Parathyroid adenoma (tissue), 2 donors: ENCODE measurements at regions not wholly inside any gene's neighbourhood (a gene's known extent, or its start where the extent isn't known, plus 50 kb on each side); places are given as distances from the start of the nearest gene placed in this dataset.

Experiments used
- H2AFZ ChIP-seq: fragments of 300-600 bp; sonication (generic); one replicate; pipeline ENCODE4 v1.7.0; 2017; ENCODE audit warnings: antibody characterized with exemption, mild to moderate bottlenecking
- H3K27ac ChIP-seq: fragments of 300-600 bp; sonication (generic); one replicate; pipeline ENCODE4 v1.7.0; 2017
- H3K27me3 ChIP-seq: fragments of 300-600 bp; sonication (generic); one replicate; pipeline ENCODE4 v1.7.0; 2017; ENCODE audit warnings: low read length; ENCODE audit not compliant: control insufficient read depth, insufficient read depth
- H3K36me3 ChIP-seq: fragments of 300-600 bp; sonication (generic); one replicate; pipeline ENCODE4 v1.7.0; 2017; ENCODE audit warnings: low read length; ENCODE audit not compliant: control insufficient read depth, insufficient read depth
- H3K4me1 ChIP-seq: fragments of 300-600 bp; sonication (generic); one replicate; pipeline ENCODE4 v1.7.0; 2017; ENCODE audit warnings: control low read depth
- H3K4me2 ChIP-seq: fragments of 300-600 bp; sonication (generic); one replicate; pipeline ENCODE4 v1.7.0; 2017; ENCODE audit warnings: low read length
- H3K4me3 ChIP-seq: fragments of 300-600 bp; sonication (generic); one replicate; pipeline ENCODE4 v1.7.0; 2017; ENCODE audit warnings: low read depth, low read length
- H3K79me2 ChIP-seq: fragments of 300-600 bp; sonication (generic); one replicate; pipeline ENCODE4 v1.7.0; 2017; ENCODE audit warnings: control low read depth
- H3K9ac ChIP-seq: fragments of 300-600 bp; sonication (generic); one replicate; pipeline ENCODE4 v1.7.0; 2017; ENCODE audit warnings: mild to moderate bottlenecking
- H3K9me3 ChIP-seq: fragments of 300-600 bp; sonication (generic); one replicate; pipeline ENCODE4 v1.7.0; 2017; ENCODE audit warnings: low read length; ENCODE audit not compliant: control insufficient read depth
- TF ChIP-seq, protein P1 (sequence below): fragments of 300-600 bp; sonication (generic); IDR thresholded peaks from one replicate; pipeline ENCODE4 v1.7.0; 2017; ENCODE audit warnings: antibody characterized with exemption, mild to moderate bottlenecking
- donor health status: primary hyperparathyroidism.

DNA sequence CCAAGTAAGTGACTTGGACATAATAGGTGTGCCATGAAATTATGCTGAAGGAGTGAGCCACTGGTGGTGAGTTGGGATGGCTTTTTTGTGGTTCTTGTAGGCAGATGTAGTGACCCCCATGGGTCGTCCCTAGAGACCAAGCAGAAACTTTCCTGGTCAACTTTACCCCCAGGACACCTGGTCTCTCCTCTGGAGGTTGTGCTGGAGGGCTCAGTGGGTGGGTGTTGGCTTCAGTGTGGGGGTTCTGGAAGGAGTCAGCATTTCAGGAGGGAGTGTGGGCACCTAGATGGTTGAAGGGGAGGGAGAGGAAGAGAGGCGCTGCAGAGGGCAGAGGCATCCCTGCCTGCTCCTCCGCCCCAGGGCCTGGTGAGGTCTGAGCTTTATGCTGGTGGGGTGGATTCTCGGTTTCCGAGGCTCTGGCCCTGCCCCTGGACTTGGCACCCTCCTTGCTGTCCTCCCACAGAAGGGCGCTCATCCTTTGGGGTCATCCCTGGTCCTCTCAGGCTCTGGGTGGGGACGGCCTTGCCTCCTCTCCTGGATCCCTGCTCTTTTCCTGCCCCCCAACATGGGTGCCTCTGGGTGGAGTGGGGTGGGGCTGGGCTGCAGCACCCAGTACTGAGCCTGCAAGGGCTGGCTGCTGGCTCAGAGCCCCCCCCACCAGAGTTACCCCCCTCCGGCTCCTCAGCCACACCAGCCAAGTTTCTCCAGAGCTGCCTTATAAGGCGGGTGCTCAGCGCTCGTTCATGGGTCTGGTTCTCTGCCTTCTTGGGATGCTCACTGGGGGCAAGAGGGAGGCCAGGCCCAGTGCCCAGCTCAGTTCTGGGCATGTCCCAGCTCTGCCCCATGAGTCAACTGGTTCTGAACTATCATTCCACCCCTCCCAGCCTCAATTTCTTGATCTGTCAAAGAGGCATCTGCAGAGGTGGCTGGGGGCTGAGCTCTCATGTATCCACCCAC is 266.8 kb downstream of the SEC14L1 start:
- Histone ChIP-seq H3K9me3 (no peaks in the 10 kb centered on the region), H3K4me2 (no peak overlapping the region), H2AFZ (no peak overlapping the region), H3K9ac (no peak overlapping the region), H3K27ac (no peak overlapping the region), H3K79me2 (peaks cover 79% of the 10 kb centered on the region), H3K4me1 (peaks cover 3% of the 10 kb centered on the region), H3K36me3 (no peaks in the 10 kb centered on the region), H3K27me3 (no peaks in the 10 kb centered on the region), H3K4me3 (no peak overlapping the region)
- TF ChIP-seq, protein P1, sequence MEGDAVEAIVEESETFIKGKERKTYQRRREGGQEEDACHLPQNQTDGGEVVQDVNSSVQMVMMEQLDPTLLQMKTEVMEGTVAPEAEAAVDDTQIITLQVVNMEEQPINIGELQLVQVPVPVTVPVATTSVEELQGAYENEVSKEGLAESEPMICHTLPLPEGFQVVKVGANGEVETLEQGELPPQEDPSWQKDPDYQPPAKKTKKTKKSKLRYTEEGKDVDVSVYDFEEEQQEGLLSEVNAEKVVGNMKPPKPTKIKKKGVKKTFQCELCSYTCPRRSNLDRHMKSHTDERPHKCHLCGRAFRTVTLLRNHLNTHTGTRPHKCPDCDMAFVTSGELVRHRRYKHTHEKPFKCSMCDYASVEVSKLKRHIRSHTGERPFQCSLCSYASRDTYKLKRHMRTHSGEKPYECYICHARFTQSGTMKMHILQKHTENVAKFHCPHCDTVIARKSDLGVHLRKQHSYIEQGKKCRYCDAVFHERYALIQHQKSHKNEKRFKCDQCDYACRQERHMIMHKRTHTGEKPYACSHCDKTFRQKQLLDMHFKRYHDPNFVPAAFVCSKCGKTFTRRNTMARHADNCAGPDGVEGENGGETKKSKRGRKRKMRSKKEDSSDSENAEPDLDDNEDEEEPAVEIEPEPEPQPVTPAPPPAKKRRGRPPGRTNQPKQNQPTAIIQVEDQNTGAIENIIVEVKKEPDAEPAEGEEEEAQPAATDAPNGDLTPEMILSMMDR: no peak

DNA sequence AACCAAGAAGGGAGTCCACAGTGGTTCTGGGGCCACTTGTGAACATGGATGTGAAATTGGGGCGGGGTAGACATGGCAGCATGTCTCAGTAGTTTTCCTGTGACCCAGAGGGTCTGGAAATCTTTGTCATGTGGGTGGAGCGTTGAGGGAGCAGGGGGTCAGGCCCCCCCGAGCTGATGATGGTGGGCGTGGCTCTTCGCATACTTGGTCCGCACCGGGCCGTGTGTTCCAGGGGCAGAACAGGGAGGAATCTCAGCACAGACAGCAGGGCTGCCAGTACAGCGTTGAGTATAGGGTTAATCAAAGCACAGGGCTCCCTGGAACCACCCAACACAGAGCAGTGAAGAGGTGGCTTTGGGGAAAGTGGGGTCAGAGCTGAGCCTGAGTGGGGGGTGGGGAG is 267.5 kb downstream of the SEC14L1 start:
- H3K9me3 ChIP-seq: no peaks in the 10 kb centered on the region
- H3K36me3 ChIP-seq: no peaks in the 10 kb centered on the region
- no peak overlapping the region for H3K4me2 ChIP-seq
- TF ChIP-seq, protein P1: no peak
- H2AFZ ChIP-seq: no peak overlapping the region
- H3K27ac ChIP-seq: no peak overlapping the region
- H3K4me3 ChIP-seq: no peak overlapping the region
- H3K4me1 ChIP-seq: peaks cover 3% of the 10 kb centered on the region
- H3K27me3 ChIP-seq: no peaks in the 10 kb centered on the region
- H3K9ac ChIP-seq: no peak overlapping the region
- peaks cover 77% of the 10 kb centered on the region for H3K79me2 ChIP-seq

DNA sequence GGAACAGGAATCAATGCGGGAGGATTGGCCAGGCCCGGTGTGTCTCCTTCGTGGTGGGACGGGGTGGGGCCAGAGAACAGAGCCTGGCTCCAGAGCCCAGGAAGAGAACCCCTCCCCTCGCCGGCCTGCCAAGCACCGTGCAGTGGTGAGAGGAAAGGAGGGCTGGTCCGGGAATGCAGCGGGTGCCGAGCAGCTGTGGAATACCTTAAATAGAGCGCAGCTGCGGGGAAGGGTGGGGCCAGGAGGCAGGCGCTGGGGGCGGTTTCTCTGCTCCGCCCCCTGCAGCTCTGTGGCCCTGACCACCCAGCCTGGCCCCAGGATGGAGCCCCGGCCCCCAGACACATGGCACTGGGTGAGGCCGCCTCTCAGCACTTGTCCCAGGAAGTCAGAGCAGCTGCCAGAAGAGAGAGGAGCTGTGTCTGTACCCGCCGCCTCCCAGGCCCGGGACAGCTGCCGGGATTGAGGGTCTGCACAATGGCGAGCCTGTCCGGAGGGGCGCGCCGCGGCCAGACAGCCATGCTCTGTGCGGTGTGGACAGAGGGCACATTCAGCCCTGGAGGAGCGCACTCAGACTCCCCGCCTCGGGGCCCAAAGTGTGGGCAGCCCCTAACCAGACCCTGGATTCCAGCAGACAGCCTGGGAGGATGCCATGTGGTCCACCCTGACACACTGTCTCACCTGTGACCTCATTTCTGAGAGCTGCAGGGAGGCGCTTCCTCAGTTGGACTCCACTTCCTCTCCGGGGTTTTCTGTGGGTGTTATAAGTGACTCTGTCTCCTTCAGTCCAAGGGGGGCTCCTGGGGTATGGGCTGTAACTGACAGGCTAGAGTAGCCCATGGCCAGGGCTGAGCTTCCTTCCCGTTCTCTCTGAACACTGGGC is 268.8 kb downstream of the SEC14L1 start:
- TF ChIP-seq, protein P1: no peak
- no peak overlapping the region for H3K27ac ChIP-seq
- peaks cover 74% of the 10 kb centered on the region for H3K79me2 ChIP-seq
- H3K27me3 ChIP-seq: no peaks in the 10 kb centered on the region
- H3K4me3 ChIP-seq: no peak overlapping the region
- H3K9me3 ChIP-seq: no peaks in the 10 kb centered on the region
- H3K36me3 ChIP-seq: no peaks in the 10 kb centered on the region
- no peak overlapping the region for H3K4me2 ChIP-seq
- peaks cover 3% of the 10 kb centered on the region for H3K4me1 ChIP-seq
- H2AFZ ChIP-seq: no peak overlapping the region
- no peak overlapping the region for H3K9ac ChIP-seq

DNA sequence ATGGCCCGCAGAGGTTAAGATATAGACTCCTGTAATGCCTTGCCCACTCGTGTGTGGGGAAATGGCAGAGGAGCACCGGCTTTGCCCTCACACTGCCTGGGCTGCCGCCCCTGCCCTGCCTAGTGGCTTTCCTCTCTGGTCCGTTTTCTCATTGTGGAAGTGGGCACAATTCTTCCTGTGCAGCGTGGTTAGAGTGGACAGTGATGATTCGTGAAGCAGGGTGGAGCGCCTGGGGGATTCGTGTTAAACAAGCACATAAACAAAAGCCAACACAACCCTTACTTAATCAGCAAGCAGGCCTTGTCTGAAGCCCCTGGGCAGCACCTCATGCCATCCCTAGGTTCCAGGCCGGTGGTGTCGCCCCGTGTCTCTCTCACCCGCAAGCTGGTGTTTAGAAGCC is 269.7 kb downstream of the SEC14L1 start:
- Histone ChIP-seq H3K27me3 (no peaks in the 10 kb centered on the region), H3K27ac (no peak overlapping the region), H3K36me3 (no peaks in the 10 kb centered on the region), H3K4me2 (no peak overlapping the region), H2AFZ (no peak overlapping the region), H3K4me1 (peaks cover 3% of the 10 kb centered on the region), H3K79me2 (peaks cover 71% of the 10 kb centered on the region), H3K9ac (no peak overlapping the region), H3K4me3 (no peak overlapping the region), H3K9me3 (no peaks in the 10 kb centered on the region)
- TF ChIP-seq, protein P1: no peak
